ENCODE measurements at regions not wholly inside any gene's neighbourhood (a gene's known extent, or its start where the extent isn't known, plus 50 kb on each side); places are given as distances from the start of the nearest gene placed in this dataset.

- TF ChIP-seq CTCF (optimal IDR thresholded peaks at IDR 0.05 in 1 of 3, IDR thresholded peaks at IDR 0.05 in 1 of 3, conservative IDR thresholded peaks at IDR 0.05 in 1 of 3; ENCODE audit: extremely low read depth in 1 of 3, insufficient read depth in 2 of 3, low read length in 3 of 3) (no peak), EZH2 (IDR thresholded peaks at IDR 0.05; ENCODE audit: low read length) (no peak)
Observed at GRCh38 chr3:170802164-170803151, 67.5 kb downstream of the RPL22L1 start.
